GM18502 (cell line): ENCODE measurements at regions not wholly inside any gene's neighbourhood (a gene's known extent, or its start where the extent isn't known, plus 50 kb on each side); places are given as distances from the start of the nearest gene placed in this dataset.

ENCODE experiments used
- ATAC-seq: cut with Tn5 transposase; IDR thresholded peaks from one replicate; pipeline ENCODE4 v1.9.1; 2021; ENCODE audit warnings: mild to moderate bottlenecking; ENCODE audit not compliant: unreplicated experiment, poor library complexity

GRCh38 chr18:56545464-56545863 lies 92.9 kb downstream of the TXNL1 start:
- no peak for ATAC-seq

GRCh38 chr18:56542476-56542875 lies 95.9 kb downstream of the TXNL1 start:
- no peak for ATAC-seq

GRCh38 chr18:56541793-56542192 lies 96.6 kb downstream of the TXNL1 start:
- ATAC-seq = peak; percentile 54

- ATAC-seq = no peak
Observed at GRCh38 chr18:56541340-56541739, 97.1 kb downstream of the TXNL1 start.

GRCh38 chr18:56538746-56539145 lies 99.6 kb downstream of the TXNL1 start:
- no peak for ATAC-seq

GRCh38 chr18:56532176-56532840 lies 106.1 kb downstream of the TXNL1 start:
- ATAC-seq = peak; percentile 97

- no peak for ATAC-seq
Observed at GRCh38 chr18:56522816-56523215, 115.6 kb downstream of the TXNL1 start.

GRCh38 chr18:56521263-56521662 lies 117.1 kb downstream of the TXNL1 start:
- ATAC-seq = no peak

GRCh38 chr18:56517761-56518160 lies 120.6 kb downstream of the TXNL1 start:
- ATAC-seq = no peak

- no peak for ATAC-seq
Observed at GRCh38 chr18:56517196-56517595, 121.2 kb downstream of the TXNL1 start.

GRCh38 chr18:56516789-56517188 lies 121.6 kb downstream of the TXNL1 start:
- no peak for ATAC-seq

- no peak for ATAC-seq
Observed at GRCh38 chr18:56515522-56515921, 122.9 kb downstream of the TXNL1 start.

- peak; percentile 83 for ATAC-seq
Observed at GRCh38 chr18:56511996-56512395, 126.4 kb downstream of the TXNL1 start.

- no peak for ATAC-seq
Observed at GRCh38 chr18:56510108-56510507, 128.3 kb downstream of the TXNL1 start.

- ATAC-seq = no peak
Observed at GRCh38 chr18:56509656-56510055, 128.7 kb downstream of the TXNL1 start.

- ATAC-seq = no peak
Observed at GRCh38 chr18:56508370-56509036, 129.9 kb downstream of the TXNL1 start.

- ATAC-seq = no peak
Observed at GRCh38 chr18:56505971-56506370, 132.4 kb downstream of the TXNL1 start.

- no peak for ATAC-seq
Observed at GRCh38 chr18:56505293-56505692, 133.1 kb downstream of the TXNL1 start.

- ATAC-seq = no peak
Observed at GRCh38 chr18:56501896-56502295, 136.5 kb downstream of the TXNL1 start.

- ATAC-seq = no peak
Observed at GRCh38 chr18:56495884-56496283, 142.5 kb downstream of the TXNL1 start.

GRCh38 chr18:56493531-56493930 lies 144.9 kb downstream of the TXNL1 start:
- no peak for ATAC-seq

- ATAC-seq = no peak
Observed at GRCh38 chr18:56492136-56492535, 146.3 kb downstream of the TXNL1 start.
